ENCODE measurements at regions not wholly inside any gene's neighbourhood (a gene's known extent, or its start where the extent isn't known, plus 50 kb on each side); places are given as distances from the start of the nearest gene placed in this dataset.
A peak's percentile ranks its signal among the peaks of the same experiment; 100 is the strongest.

DNA sequence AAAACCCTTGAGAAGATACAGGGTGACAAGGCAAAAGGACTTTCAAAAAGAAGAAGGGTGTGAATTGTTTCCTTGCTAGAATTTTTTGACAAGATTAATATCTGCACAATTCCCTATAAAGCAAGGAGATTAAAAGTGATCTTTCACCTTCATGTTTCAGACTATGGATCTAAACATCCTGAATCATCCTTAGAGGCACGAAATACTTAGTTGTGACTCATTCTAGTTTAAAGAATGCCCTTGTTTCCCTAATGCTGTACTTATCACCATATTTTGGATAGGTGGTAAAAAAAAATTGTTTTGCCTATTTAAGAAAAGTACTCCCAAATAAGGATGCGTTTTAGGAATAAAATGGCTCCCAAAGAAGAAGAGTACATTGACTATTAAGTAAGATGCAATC is 415.1 kb downstream of the LRRIQ3 start:
- DNase-seq (ENCODE audit: low read depth) = peak; percentile 52
- TF ChIP-seq, protein P1, sequence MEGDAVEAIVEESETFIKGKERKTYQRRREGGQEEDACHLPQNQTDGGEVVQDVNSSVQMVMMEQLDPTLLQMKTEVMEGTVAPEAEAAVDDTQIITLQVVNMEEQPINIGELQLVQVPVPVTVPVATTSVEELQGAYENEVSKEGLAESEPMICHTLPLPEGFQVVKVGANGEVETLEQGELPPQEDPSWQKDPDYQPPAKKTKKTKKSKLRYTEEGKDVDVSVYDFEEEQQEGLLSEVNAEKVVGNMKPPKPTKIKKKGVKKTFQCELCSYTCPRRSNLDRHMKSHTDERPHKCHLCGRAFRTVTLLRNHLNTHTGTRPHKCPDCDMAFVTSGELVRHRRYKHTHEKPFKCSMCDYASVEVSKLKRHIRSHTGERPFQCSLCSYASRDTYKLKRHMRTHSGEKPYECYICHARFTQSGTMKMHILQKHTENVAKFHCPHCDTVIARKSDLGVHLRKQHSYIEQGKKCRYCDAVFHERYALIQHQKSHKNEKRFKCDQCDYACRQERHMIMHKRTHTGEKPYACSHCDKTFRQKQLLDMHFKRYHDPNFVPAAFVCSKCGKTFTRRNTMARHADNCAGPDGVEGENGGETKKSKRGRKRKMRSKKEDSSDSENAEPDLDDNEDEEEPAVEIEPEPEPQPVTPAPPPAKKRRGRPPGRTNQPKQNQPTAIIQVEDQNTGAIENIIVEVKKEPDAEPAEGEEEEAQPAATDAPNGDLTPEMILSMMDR (IDR thresholded peaks at IDR 0.05; ENCODE audit: insufficient read depth, low read length, severe bottlenecking) = no peak

DNA sequence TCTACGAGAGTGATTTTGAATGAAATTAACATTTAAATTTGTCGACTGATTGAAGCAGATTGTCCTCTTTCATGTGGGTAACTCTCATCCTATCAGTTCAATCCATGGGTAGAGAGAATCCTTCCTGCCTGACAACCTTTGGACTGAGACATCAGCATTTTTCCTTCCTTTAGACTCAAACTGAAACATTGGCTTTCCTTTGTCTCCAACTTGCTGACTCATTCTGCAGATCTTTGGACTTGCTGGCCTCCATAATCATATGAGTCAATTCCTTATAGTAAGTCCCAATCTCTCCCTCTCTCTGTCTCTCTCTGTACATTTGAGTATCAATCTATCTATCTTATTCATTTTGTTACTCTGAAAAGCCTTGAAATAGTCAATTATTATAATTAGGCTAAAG is 416.7 kb downstream of the LRRIQ3 start:
- Histone ChIP-seq H3K36me3 (ENCODE audit: control insufficient read depth, insufficient read depth, low read length) (no peaks in the 10 kb centered on the region), H3K4me3 (ENCODE audit: low read depth, low read length) (no peak overlapping the region), H3K27me3 (ENCODE audit: control insufficient read depth, insufficient read depth, low read length) (no peaks in the 10 kb centered on the region)
- no peak for FAIRE-seq
- TF ChIP-seq, protein P1 (IDR thresholded peaks at IDR 0.05; ENCODE audit: insufficient read depth, low read length, severe bottlenecking) = no peak
- DNase-seq (ENCODE audit: low read depth) = peak; percentile 64

More for the DNA sequence above, 415.1 kb downstream of the LRRIQ3 start:
- H3K27me3 ChIP-seq (ENCODE audit: control insufficient read depth, insufficient read depth, low read length) = no peaks in the 10 kb centered on the region
- no peaks in the 10 kb centered on the region for H3K36me3 ChIP-seq (ENCODE audit: control insufficient read depth, insufficient read depth, low read length)
- no peak for FAIRE-seq
- no peak overlapping the region for H3K4me3 ChIP-seq (ENCODE audit: low read depth, low read length)

DNA sequence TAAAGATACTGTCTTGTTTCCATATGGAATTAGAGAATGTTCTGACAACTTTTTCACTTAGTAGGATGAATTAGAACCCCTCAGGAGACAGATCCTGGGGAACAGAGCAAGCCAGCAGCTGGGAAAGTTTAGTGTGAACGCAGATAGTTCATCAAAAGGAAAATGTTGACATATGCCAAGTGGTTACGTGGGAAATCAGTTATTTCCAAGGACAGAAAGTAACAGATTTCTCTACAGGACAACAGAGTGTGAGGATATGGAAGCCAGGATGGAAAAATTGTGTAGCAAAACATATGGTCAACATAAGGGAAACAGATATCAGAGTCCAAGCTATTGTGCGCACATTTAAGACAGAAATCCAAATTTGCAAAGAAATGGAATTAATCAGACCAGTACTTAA is 419.5 kb downstream of the LRRIQ3 start:
- TF ChIP-seq, protein P1 (IDR thresholded peaks at IDR 0.05; ENCODE audit: insufficient read depth, low read length, severe bottlenecking) = no peak
- FAIRE-seq (no peak), DNase-seq (ENCODE audit: low read depth) (no peak)
- no peaks in the 10 kb centered on the region for H3K36me3 ChIP-seq (ENCODE audit: control insufficient read depth, insufficient read depth, low read length)
- H3K4me3 ChIP-seq (ENCODE audit: low read depth, low read length) = no peak overlapping the region
- H3K27me3 ChIP-seq (ENCODE audit: control insufficient read depth, insufficient read depth, low read length) = no peaks in the 10 kb centered on the region

DNA sequence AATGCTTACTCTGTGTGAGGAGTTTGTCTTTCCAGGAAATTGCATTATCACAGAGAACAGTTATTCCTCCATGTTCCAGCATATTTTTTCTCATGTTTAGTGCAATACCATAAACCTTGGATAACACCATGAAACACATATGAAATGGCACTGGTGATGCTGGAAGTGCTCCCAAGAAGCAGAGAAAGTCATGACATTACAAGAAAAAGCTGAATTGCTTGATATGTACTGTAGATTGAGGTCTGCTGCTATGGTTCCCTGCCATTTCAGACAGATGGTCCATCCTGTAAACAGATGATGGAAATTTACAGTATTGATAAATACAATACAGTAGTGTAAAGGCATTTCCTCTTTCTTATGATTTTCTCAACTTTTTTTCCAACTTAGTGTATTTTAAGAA is 422.1 kb downstream of the LRRIQ3 start:
- no peak for FAIRE-seq
- no peaks in the 10 kb centered on the region for H3K27me3 ChIP-seq (ENCODE audit: control insufficient read depth, insufficient read depth, low read length)
- no peaks in the 10 kb centered on the region for H3K36me3 ChIP-seq (ENCODE audit: control insufficient read depth, insufficient read depth, low read length)
- TF ChIP-seq, protein P1 (IDR thresholded peaks at IDR 0.05; ENCODE audit: insufficient read depth, low read length, severe bottlenecking) = no peak
- no peak for DNase-seq (ENCODE audit: low read depth)
- no peak overlapping the region for H3K4me3 ChIP-seq (ENCODE audit: low read depth, low read length)

DNA sequence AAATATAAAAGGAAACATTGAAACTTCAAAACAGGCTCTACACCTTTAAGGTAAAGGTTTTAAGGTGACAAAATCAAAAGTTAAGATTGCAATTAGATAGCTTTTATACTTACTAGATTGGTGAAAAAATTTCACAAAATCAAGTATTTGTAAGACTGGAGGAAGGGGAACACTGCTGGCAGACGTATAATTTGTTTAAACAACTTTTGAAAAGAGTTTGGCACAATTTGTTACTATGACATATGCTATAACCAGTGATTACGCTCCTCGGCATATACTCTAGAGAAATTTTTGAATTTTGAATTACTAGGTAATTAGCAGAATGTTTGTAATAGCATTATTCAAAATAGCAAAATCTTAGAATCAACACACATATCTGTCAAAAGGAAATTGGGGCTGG is 425.0 kb downstream of the LRRIQ3 start:
- TF ChIP-seq, protein P1 (IDR thresholded peaks at IDR 0.05; ENCODE audit: insufficient read depth, low read length, severe bottlenecking) = no peak
- FAIRE-seq = no peak
- H3K36me3 ChIP-seq (ENCODE audit: control insufficient read depth, insufficient read depth, low read length) = no peaks in the 10 kb centered on the region

DNA sequence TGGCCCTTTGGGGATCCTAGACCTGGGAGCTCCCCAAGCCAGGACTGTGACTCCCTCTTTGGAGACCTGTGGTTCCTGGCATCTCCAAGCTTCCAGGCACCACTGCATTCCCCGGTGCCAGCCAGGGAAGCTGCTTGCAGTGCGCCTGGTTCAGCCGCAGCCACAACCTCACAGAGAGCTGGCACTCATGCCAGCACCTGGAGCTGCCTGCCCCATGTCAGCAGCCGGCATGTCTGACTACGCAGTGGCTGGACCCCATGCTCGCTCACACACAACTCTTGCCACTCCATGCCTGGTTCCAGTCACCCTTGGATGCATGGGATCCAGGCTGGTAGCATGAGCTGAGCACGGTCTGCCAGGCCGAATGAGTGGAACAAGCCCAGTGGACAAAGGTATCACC is 426.6 kb downstream of the LRRIQ3 start:
- DNase-seq (ENCODE audit: low read depth) = no peak
- Histone ChIP-seq H3K4me3 (ENCODE audit: low read depth, low read length) (no peak overlapping the region), H3K27me3 (ENCODE audit: control insufficient read depth, insufficient read depth, low read length) (no peaks in the 10 kb centered on the region), H3K36me3 (ENCODE audit: control insufficient read depth, insufficient read depth, low read length) (no peaks in the 10 kb centered on the region)
- TF ChIP-seq, protein P1 (IDR thresholded peaks at IDR 0.05; ENCODE audit: insufficient read depth, low read length, severe bottlenecking) = no peak
- FAIRE-seq = no peak

More for the DNA sequence above, 425.0 kb downstream of the LRRIQ3 start:
- H3K27me3 ChIP-seq (ENCODE audit: control insufficient read depth, insufficient read depth, low read length) = no peaks in the 10 kb centered on the region
- DNase-seq (ENCODE audit: low read depth) = no peak
- no peak overlapping the region for H3K4me3 ChIP-seq (ENCODE audit: low read depth, low read length)
